Endothelial cell of umbilical vein (primary cell): ENCODE measurements at regions not wholly inside any gene's neighbourhood (a gene's known extent, or its start where the extent isn't known, plus 50 kb on each side); places are given as distances from the start of the nearest gene placed in this dataset.

Source experiments
- BruUV-seq: library from RNA; stranded (reverse); fragments of 400-500 nt; replicated peaks from 2 replicates; lab custom pipeline; 2021; lab: Mats Ljungman, UMichigan
- CTCF ChIA-PET: fragments of 300-600, 350-600 bp; sonication (Branson Sonifier 250); formaldehyde crosslinking; loops from one replicate; lab custom pipeline; 2021; ENCODE audit warnings: antibody characterized with exemption, inconsistent platforms; lab: Charles Lee
- POLR2A ChIA-PET: fragments of 300-600, 350-600 bp; sonication (Branson Sonifier 250); formaldehyde crosslinking; loops from one replicate; lab custom pipeline; 2021; ENCODE audit warnings: antibody characterized with exemption, inconsistent platforms; lab: Charles Lee
- DNase-seq: peaks from one replicate; pipeline ENCODE4 v3.0.0-alpha.2; 2011; ENCODE audit warnings: low read depth, low spot score
- FAIRE-seq: peaks from 2 replicates; lab custom pipeline; 2011; peaks lifted over from hg19 to GRCh38; lab: Jason Lieb, UNC
- H2AFZ ChIP-seq: 2 replicates; pipeline ENCODE4 v1.6.0; 2012; ENCODE audit warnings: low read depth, low read length, control low read depth, inconsistent platforms
- H3K27ac ChIP-seq: 2 replicates; pipeline ENCODE4 v1.5.1; 2011; ENCODE audit warnings: low read depth, mild to moderate bottlenecking, control low read depth, low read length, moderate library complexity; ENCODE audit not compliant: insufficient read depth
- H3K27me3 ChIP-seq, 2 experiments: 2 replicates each; pipeline versions ENCODE4 v1.6.0 to v1.6.1; 2011; ENCODE audit warnings: low read length in 2 of 2, mixed read lengths in 1 of 2; ENCODE audit not compliant: control insufficient read depth in 2 of 2, insufficient read depth in 2 of 2
- H3K36me3 ChIP-seq, 2 experiments: 2 replicates in 1 of 2; 3 replicates in 1 of 2; pipeline ENCODE4 v1.5.1; 2011; ENCODE audit warnings: low read length in 2 of 2, mild to moderate bottlenecking in 1 of 2, moderate library complexity in 1 of 2; ENCODE audit not compliant: control insufficient read depth in 2 of 2, insufficient read depth in 2 of 2; ENCODE audit errors: extremely low read depth in 1 of 2
- H3K4me1 ChIP-seq: 3 replicates; pipeline ENCODE4 v1.5.1; 2011; ENCODE audit warnings: mild to moderate bottlenecking, low read length; ENCODE audit not compliant: control insufficient read depth, insufficient read depth; ENCODE audit errors: extremely low read depth
- H3K4me2 ChIP-seq: 2 replicates; pipeline ENCODE4 v1.6.1; 2011; ENCODE audit warnings: low read length, control low read depth, mixed read lengths; ENCODE audit not compliant: insufficient read depth
- H3K4me3 ChIP-seq, 3 experiments: fragments of 200-600 bp in 1 of 3; sonication (generic), shearing (Covaris generic) in 1 of 3; replicated peaks in 1 of 3; 2 replicates each; pipeline ENCODE4 v1.5.1; 2011 to 2016; ENCODE audit warnings: control low read depth in 3 of 3, low read length in 3 of 3, mild to moderate bottlenecking in 2 of 3, inconsistent platforms in 1 of 3, low read depth in 1 of 3, moderate library complexity in 1 of 3; ENCODE audit not compliant: insufficient read depth in 1 of 3
- H3K79me2 ChIP-seq: 2 replicates; pipeline ENCODE4 v1.6.0; 2012; ENCODE audit warnings: low read length, inconsistent platforms; ENCODE audit not compliant: control insufficient read depth, insufficient read depth
- H3K9ac ChIP-seq: replicated peaks from 2 replicates; pipeline ENCODE3; 2011; ENCODE audit warnings: low read length, control low read depth; ENCODE audit not compliant: insufficient read depth; ENCODE audit errors: extremely low read depth
- H3K9me1 ChIP-seq: replicated peaks from 3 replicates; pipeline ENCODE4 v1.6.0; 2011; ENCODE audit warnings: mild to moderate bottlenecking, low read length; ENCODE audit not compliant: control insufficient read depth, insufficient read depth; ENCODE audit errors: extremely low read depth
- H3K9me3 ChIP-seq: replicated peaks from 2 replicates; pipeline ENCODE4 v1.5.1; 2012; ENCODE audit warnings: low read length, inconsistent platforms; ENCODE audit not compliant: control insufficient read depth, insufficient read depth
- H4K20me1 ChIP-seq: replicated peaks from 2 replicates; pipeline ENCODE3; 2011; ENCODE audit warnings: mild to moderate bottlenecking, low read length; ENCODE audit not compliant: control insufficient read depth, insufficient read depth; ENCODE audit errors: extremely low read depth
- CTCF ChIP-seq, 2 donors: IDR thresholded peaks; 1 replicate in 1 of 2; 2 replicates in 1 of 2; pipeline ENCODE4 v1.5.1; 2011; ENCODE audit warnings: low read length in 2 of 2, mild to moderate bottlenecking in 2 of 2, moderate library complexity in 2 of 2, control low read depth in 1 of 2, inconsistent platforms in 1 of 2, low read depth in 1 of 2; ENCODE audit not compliant: insufficient read depth in 1 of 2; ENCODE audit errors: extremely low read depth in 1 of 2
- EZH2 ChIP-seq: IDR thresholded peaks from 2 replicates; pipeline ENCODE4 v1.6.1; 2012; ENCODE audit warnings: borderline replicate concordance, low read depth, mild to moderate bottlenecking, moderate library complexity, low read length, inconsistent platforms; ENCODE audit not compliant: severe bottlenecking
- GATA2 ChIP-seq: IDR thresholded peaks from 2 replicates; pipeline ENCODE4 v1.7.0; 2011; ENCODE audit warnings: low read depth, mild to moderate bottlenecking, moderate library complexity, mixed read lengths, low read length; ENCODE audit not compliant: insufficient read length, insufficient read depth
- JUN ChIP-seq: IDR thresholded peaks from 2 replicates; pipeline ENCODE4 v1.6.1; 2011; ENCODE audit warnings: borderline replicate concordance, low read depth; ENCODE audit not compliant: insufficient read length, insufficient read depth
- MYC ChIP-seq: IDR thresholded peaks from one replicate; pipeline ENCODE4 v1.6.1; 2011; ENCODE audit warnings: mild to moderate bottlenecking, low read depth, low read length
- POLR2A ChIP-seq: IDR thresholded peaks from 2 replicates; pipeline ENCODE4 v1.6.1; 2012; ENCODE audit warnings: low read depth, mild to moderate bottlenecking, control low read depth, low read length
- POLR2AphosphoS5 ChIP-seq: IDR thresholded peaks from 2 replicates; pipeline ENCODE4 v1.6.1; 2012; ENCODE audit warnings: low read depth, mild to moderate bottlenecking, control low read depth, low read length, moderate library complexity; ENCODE audit not compliant: insufficient read depth
- dilution Hi-C: fragments of 300-500 bp; cut with MboI; formaldehyde crosslinking; loops from one replicate; pipeline ENCODE4 v1.15.0; 2019; ENCODE audit warnings: low sequenced_read_pairs; ENCODE audit not compliant: extremely low pct_ligation_motif_present
- intact Hi-C: fragments of 100-400 bp; cut with micrococcal nuclease; formaldehyde crosslinking; loops from one replicate; pipeline ENCODE4 v1.10.0; 2022
- TF ChIP-seq, protein P1 (sequence below): IDR thresholded peaks from 2 replicates; pipeline ENCODE4 v1.6.1; 2011; ENCODE audit not compliant: insufficient read depth, insufficient read length

GRCh38 chrX:9317176-9317575 is 147.7 kb upstream of the TBL1X start:
- Histone ChIP-seq H3K4me1 (peaks cover 6% of the 10 kb centered on the region), H3K27ac (no peak overlapping the region), H2AFZ (no peak overlapping the region), H3K9ac (no peak overlapping the region), H3K4me3 (no peak overlapping the region), H3K27me3 (no peaks in the 10 kb centered on the region), H3K9me3 (no peaks in the 10 kb centered on the region), H3K79me2 (no peaks in the 10 kb centered on the region), H3K9me1 (no peaks in the 10 kb centered on the region), H3K36me3 (no peaks in the 10 kb centered on the region), H4K20me1 (no peaks in the 10 kb centered on the region), H3K4me2 (no peak overlapping the region)
- DNase-seq (no peak), FAIRE-seq (no peak)
- ChIA-PET CTCF (no interaction called here), POLR2A (no interaction called here)
- intact Hi-C loops (loop anchor here (10.0 kb wide), 1 partner anchor 388 kb away; no protein-coding TSS in a partner anchor), dilution Hi-C loops (no loop called here)
- TF ChIP-seq, protein P1, sequence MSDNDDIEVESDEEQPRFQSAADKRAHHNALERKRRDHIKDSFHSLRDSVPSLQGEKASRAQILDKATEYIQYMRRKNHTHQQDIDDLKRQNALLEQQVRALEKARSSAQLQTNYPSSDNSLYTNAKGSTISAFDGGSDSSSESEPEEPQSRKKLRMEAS: no peak
- no peak for TF ChIP-seq POLR2A
- TF ChIP-seq EZH2: no peak
- no peak for TF ChIP-seq JUN
- TF ChIP-seq CTCF (IDR thresholded peaks at IDR 0.05; ENCODE audit: extremely low read depth in 1 of 2, insufficient read depth in 1 of 2, low read depth in 1 of 2, low read length in 2 of 2): no peak
- no peak for TF ChIP-seq POLR2AphosphoS5
- TF ChIP-seq MYC: no peak
- no peak for TF ChIP-seq GATA2
- no TSS peak for BruUV-seq
